ENCODE measurements at regions not wholly inside any gene's neighbourhood (a gene's known extent, or its start where the extent isn't known, plus 50 kb on each side); places are given as distances from the start of the nearest gene placed in this dataset.

DNA sequence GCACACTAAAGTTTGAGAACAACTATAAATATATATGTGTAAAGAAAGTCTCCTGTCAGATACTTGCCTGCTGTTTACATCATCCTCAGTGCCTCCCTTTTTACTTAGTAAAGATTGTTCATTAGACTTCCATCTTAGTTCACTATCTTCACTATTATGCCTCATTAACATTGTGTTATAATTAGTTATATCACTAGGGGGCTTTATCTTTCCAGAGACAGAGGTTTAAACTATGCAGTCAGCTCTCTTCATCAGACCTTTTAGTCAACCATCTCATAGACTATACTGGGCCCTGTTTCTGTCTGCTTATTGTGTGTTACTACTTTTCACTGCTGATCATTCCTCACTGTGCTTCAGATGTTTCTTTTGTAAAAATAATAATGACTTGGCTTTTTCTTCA is 630.8 kb upstream of the KIF2B start:
- no peak for DNase-seq (ENCODE audit: low read depth in 2 of 3, low spot score in 1 of 3)

DNA sequence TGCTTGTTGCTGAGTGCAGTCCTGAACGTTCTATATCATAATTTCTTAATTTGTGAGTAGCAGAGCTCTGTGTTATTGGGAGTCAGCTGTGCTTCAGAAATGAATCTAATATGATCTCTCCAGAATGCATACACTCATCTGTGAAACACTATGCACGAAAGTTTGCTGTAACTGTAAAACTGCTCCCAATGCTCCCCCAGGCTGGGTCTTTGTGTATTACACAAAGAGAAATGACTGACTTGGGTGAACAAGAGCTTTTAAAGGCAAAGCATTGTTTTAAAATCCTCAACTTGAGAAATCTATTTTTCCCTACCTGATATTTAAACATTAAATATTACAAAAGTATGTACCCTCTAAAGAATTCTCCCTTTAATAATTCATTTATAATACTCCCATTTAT is 636.7 kb upstream of the KIF2B start:
- DNase-seq (ENCODE audit: low read depth in 2 of 3, low spot score in 1 of 3): no peak

- no peak for DNase-seq (ENCODE audit: low read depth in 2 of 3, low spot score in 1 of 3)
Measured at GRCh38 chr17:53176629-53177028, 646.1 kb upstream of the KIF2B start.

- DNase-seq (ENCODE audit: low read depth in 2 of 3, low spot score in 1 of 3): no peak
Measured at GRCh38 chr17:53168413-53168812, 654.3 kb upstream of the KIF2B start.

GRCh38 chr17:53166731-53167130 is 656.0 kb upstream of the KIF2B start:
- no peak for DNase-seq (ENCODE audit: low read depth in 2 of 3, low spot score in 1 of 3)

DNA sequence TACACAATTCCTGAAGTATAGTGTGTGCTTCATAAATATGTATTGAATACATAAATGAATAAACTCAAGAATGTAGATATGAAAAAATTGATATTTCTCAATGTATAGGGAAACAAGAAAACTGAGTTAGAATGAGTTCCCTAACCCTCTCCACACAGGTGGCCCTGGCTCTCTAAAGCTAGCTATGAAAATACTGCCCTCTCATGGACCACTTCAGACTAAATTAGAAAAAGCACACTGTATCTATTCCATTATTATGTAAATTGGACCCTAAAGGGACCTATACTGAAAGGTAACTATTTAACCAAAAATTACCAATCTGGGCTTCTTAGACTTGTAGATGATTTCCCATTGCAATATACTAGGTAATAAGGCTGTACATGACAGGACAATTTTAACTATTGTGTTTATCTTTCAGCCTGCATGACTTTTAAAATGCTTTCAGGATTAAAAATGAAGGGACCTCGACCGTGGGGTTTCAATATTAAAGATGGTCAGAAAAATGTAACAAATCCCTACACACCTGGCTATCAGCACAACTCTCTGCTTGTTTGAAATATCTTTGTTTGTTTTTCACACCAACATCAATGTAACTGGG is 672.5 kb upstream of the KIF2B start:
- no peak for DNase-seq (ENCODE audit: low read depth in 2 of 3, low spot score in 1 of 3)

GRCh38 chr17:53149316-53149715 is 673.4 kb upstream of the KIF2B start:
- no peak for DNase-seq (ENCODE audit: low read depth in 2 of 3, low spot score in 1 of 3)

GRCh38 chr17:53148058-53148457 is 674.7 kb upstream of the KIF2B start:
- no peak for DNase-seq (ENCODE audit: low read depth in 2 of 3, low spot score in 1 of 3)

- no peak for DNase-seq (ENCODE audit: low read depth in 2 of 3, low spot score in 1 of 3)
Measured at GRCh38 chr17:53142890-53143289, 679.8 kb upstream of the KIF2B start.

DNA sequence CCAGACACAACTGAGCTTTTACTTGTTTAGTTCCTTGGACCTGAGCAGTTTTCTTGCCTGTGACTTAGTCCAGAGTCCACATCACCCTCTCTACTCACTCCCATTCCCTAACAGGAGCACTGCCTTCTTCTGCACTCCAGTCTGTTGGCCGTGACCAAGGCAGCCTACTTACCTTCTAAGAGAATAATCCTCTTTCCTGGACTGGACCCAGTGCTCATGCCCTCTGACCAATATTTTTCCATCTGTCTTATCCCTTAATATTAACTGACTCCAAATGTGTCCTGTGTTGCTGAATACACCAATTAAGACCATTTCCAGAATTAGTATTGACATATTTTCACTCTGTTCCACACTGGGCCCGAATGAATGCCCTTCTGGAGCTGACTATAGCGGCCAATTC is 681.0 kb upstream of the KIF2B start:
- DNase-seq (ENCODE audit: low read depth in 2 of 3, low spot score in 1 of 3): no peak

DNA sequence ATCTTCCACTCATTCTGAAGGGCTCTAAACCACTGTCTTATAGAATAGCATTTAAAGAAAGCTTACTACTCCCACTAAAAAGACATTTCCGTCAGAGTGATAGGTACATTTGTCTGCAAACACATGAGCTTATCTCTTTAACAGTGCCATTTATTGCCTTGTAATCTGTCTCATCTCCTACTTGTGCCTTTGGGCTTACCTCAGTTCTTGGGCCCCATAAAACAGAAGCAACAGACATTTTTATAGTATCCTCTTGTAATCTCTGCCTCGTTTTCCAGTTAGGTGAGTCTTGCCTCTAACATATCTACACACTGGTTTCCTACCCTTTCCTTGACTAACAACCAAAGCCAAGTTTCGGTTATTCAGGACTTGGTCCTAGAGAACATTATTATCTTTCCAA is 681.4 kb upstream of the KIF2B start:
- DNase-seq (ENCODE audit: low read depth in 2 of 3, low spot score in 1 of 3): no peak

DNA sequence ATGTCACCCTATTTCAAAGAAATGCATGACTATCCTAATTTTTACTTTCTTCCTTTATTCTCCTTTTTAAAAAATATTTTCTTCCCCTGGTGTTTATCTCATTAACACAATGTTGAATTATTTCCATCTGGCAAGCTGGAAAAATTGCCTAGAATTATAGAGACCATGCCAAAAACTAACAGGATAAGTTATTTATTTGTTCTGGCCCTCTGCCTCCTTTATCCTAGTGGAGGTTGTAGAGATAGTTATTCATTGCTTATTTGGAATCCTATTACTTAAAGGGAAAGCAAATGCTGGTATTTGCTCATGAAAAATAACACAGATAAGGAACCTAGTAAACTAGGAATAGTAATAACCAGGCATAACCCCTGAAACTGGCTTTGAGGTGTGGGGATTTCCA is 684.9 kb upstream of the KIF2B start:
- DNase-seq (ENCODE audit: low read depth in 2 of 3, low spot score in 1 of 3): no peak

GRCh38 chr17:53135969-53136368 is 686.8 kb upstream of the KIF2B start:
- DNase-seq (ENCODE audit: low read depth in 2 of 3, low spot score in 1 of 3): no peak

- no peak for DNase-seq (ENCODE audit: low read depth in 2 of 3, low spot score in 1 of 3)
Measured at GRCh38 chr17:53134548-53134947, 688.2 kb upstream of the KIF2B start.

DNA sequence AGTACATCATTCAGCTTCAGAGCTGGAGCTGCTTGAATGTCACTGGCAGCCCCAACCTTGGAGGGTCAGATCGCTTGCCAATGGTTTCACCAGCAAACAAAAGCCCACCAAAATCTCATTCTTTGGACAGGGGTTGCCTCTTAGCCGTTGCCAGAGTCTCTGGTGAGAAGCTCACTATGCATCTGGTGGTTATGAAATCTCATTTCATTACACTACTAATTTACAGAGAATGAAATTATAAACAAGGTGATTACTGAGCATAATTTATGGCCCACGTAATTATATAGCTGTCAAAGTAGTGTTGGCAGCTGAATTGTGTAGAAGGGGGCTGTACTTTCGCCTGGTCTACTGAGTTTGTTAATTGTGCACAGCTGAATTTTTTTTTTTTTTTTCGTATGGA is 688.9 kb upstream of the KIF2B start:
- DNase-seq (ENCODE audit: low read depth in 2 of 3, low spot score in 1 of 3): no peak

DNA sequence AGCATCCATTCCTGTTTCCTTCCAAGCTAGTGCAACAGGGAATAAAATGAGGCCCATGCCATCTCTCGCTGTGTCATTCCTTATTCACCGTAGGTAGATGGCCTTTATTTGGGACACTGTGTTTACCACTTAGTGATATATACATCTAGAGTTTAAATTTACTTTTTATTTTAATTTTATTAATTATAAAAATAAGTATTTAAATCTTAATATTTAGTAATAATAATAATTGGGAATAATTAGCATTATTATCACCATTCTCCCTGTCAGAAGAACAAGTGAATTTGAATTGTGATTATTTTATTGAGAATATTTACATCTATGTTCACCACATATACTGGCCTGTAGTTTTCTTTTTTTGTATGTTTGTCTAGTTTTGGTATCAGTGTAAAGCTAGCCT is 692.9 kb upstream of the KIF2B start:
- DNase-seq (ENCODE audit: low read depth in 2 of 3, low spot score in 1 of 3): no peak

- no peak for DNase-seq (ENCODE audit: low read depth in 2 of 3, low spot score in 1 of 3)
Measured at GRCh38 chr17:53127331-53127730, 695.4 kb upstream of the KIF2B start.

GRCh38 chr17:53122966-53123365 is 699.8 kb upstream of the KIF2B start:
- no peak for DNase-seq (ENCODE audit: low read depth in 2 of 3, low spot score in 1 of 3)

DNA sequence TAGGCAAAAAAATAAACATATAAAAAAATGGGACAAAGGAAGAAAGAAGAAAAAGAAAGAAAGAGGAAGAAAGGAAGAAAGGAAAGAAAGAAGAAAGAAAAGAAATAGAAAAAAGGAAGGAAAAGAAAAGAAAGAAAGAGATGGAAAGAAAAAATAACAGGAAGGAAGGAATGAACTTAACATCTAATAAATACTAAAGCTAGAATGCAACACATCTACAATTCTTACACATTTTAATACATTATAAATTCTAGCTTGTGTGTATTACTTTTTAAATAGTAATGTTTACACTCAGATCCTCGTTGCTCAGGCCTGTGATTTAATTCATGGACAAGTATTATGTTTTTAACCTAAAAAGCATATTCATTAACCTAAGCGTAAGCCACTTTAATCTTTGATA is 703.0 kb upstream of the KIF2B start:
- DNase-seq (ENCODE audit: low read depth in 2 of 3, low spot score in 1 of 3): no peak

- DNase-seq (ENCODE audit: low read depth in 2 of 3, low spot score in 1 of 3): no peak
Measured at GRCh38 chr17:53118948-53119347, 703.8 kb upstream of the KIF2B start.

GRCh38 chr17:53106886-53107285 is 715.8 kb upstream of the KIF2B start:
- no peak for DNase-seq (ENCODE audit: low read depth in 2 of 3, low spot score in 1 of 3)

DNA sequence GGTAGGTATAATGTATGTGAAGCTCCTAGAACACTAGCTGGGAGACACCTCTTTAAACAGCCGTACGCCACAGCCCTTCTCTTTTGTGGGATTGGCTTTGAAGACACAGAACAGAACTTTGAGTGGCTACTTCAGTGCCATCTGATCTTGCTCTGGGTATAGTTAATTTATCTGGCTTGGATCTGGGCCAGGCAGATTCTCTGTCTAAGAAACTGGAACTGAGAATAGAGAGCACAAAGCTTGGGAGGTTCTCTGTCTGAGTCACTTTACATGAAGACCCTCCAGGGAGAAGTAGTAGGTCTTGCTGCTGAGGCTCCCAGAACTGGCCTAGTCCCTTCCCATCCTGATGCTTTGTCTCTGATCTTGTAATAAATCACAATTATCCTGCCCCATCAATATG is 721.0 kb upstream of the KIF2B start:
- no peak for DNase-seq (ENCODE audit: low read depth in 2 of 3, low spot score in 1 of 3)

DNA sequence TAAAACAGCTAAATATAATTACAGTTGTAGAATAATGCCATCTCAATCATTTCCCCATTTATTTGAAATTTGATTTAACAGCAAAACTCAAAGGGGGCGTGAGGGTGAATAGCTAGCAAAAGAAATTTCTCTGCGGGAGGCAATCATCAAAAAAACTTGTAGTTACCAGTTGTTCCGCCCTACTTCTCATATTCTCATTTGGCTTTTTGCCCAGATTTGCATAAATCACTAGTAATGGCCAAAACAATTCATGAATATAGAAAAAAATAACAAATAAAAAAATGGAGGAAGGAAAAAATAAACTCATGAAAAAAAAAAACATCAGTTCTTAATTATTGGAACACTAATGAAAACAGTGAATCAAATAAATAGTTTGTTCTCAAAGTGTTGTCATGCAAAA is 722.6 kb upstream of the KIF2B start:
- no peak for DNase-seq (ENCODE audit: low read depth in 2 of 3, low spot score in 1 of 3)

- no peak for DNase-seq (ENCODE audit: low read depth in 2 of 3, low spot score in 1 of 3)
Measured at GRCh38 chr17:53093391-53093790, 729.3 kb upstream of the KIF2B start.

Measured in stimulated activated CD4-positive, alpha-beta T cell treated with anti-CD3 and anti-CD28 coated beads, Interleukin-12 subunit alpha, Interleukin-12 subunit beta, amount 100 ng/mL, for 48 hours (primary cell).